Spleen (tissue), 11 donors: ENCODE measurements at regions not wholly inside any gene's neighbourhood (a gene's known extent, or its start where the extent isn't known, plus 50 kb on each side); places are given as distances from the start of the nearest gene placed in this dataset.

Experiments
- DNase-seq: peaks from one replicate; pipeline ENCODE4 v3.0.0-alpha.2; 2020
- H3K27ac ChIP-seq, 8 donors: fragments of 200-600 bp; sonication (generic) in 7 of 8; 1 replicate in 4 of 8; 2 replicates in 4 of 8; pipeline versions ENCODE4 v1.5.0 to v1.8.0; 2016 to 2021; ENCODE audit warnings: inconsistent platforms in 4 of 8, mild to moderate bottlenecking in 4 of 8, moderate library complexity in 1 of 8
- H3K27me3 ChIP-seq, 7 donors: fragments of 200-600 bp; sonication (generic) in 6 of 7; replicated peaks in 1 of 7; 1 replicate in 4 of 7; 2 replicates in 3 of 7; pipeline versions ENCODE4 v1.5.0 to v1.8.0; 2016 to 2021; ENCODE audit warnings: inconsistent platforms in 3 of 7, mild to moderate bottlenecking in 1 of 7
- H3K36me3 ChIP-seq, 6 donors: fragments of 200-600 bp; sonication (generic) in 5 of 6; 1 replicate in 4 of 6; 2 replicates in 2 of 6; pipeline versions ENCODE4 v1.5.0 to v1.8.0; 2016 to 2021; ENCODE audit warnings: inconsistent platforms in 2 of 6
- H3K4me1 ChIP-seq, 6 donors: fragments of 200-600 bp; sonication (generic) in 5 of 6; 1 replicate in 3 of 6; 2 replicates in 3 of 6; pipeline versions ENCODE4 v1.5.0 to v1.8.0; 2016 to 2021; ENCODE audit warnings: inconsistent platforms in 3 of 6
- H3K4me3 ChIP-seq, 8 donors: fragments of 200-600 bp; sonication (generic) in 7 of 8; 1 replicate in 4 of 8; 2 replicates in 4 of 8; pipeline versions ENCODE4 v1.5.0 to v1.8.0; 2016 to 2021; ENCODE audit warnings: inconsistent platforms in 4 of 8, mild to moderate bottlenecking in 4 of 8, moderate library complexity in 2 of 8
- H3K9me3 ChIP-seq, 8 donors: fragments of 200-600 bp; sonication (generic) in 7 of 8; 1 replicate in 4 of 8; 2 replicates in 4 of 8; pipeline versions ENCODE4 v1.5.0 to v1.8.0; 2016 to 2021; ENCODE audit warnings: inconsistent platforms in 4 of 8
- POLR2A ChIP-seq, 3 donors: fragments of 450-650 bp; IDR thresholded peaks; one replicate each; pipeline ENCODE4 v1.5.1; 2017; ENCODE audit warnings: antibody characterized with exemption in 3 of 3, mild to moderate bottlenecking in 1 of 3
- POLR2AphosphoS5 ChIP-seq, 3 donors: sonication (generic); formaldehyde crosslinking; IDR thresholded peaks; one replicate each; pipeline ENCODE4 v1.5.1; 2017; ENCODE audit warnings: antibody characterized with exemption in 3 of 3
- WGBS, 5 donors: extraction: QIAGEN DNeasy Blood & Tissue Kit in 3 of 5; methylation state at CpG; one replicate each; pipeline versions ENCODE4 v1.1.5 to v1.1.7; 2013 to 2018; 5-methylcytosine and 5-hydroxymethylcytosine counted together
- intact Hi-C: fragments of 100-400 bp; cut with DNase I; formaldehyde crosslinking; loops from one replicate; pipeline ENCODE4 v1.15.0; 2023; ENCODE audit warnings: low total_unique reads
- TF ChIP-seq, protein P1 (sequence below), 11 experiments: fragments of 200-600 bp in 7 of 11; fragments of 450-650 bp in 4 of 11; sonication (generic) in 4 of 11; IDR thresholded peaks in 8 of 11; conservative IDR thresholded peaks in 3 of 11; 1 replicate in 7 of 11; 2 replicates in 4 of 11; pipeline versions ENCODE4 v1.4.0 to v1.8.0; 2016 to 2021; ENCODE audit warnings: antibody characterized with exemption in 11 of 11, inconsistent platforms in 4 of 11, mild to moderate bottlenecking in 1 of 11
- donor health status: healthy with polysubstance abuse.
- donor health status: DM: no; HTN: no; CAD: no; lungs with moderate emphysema.
- donor health status: DM: no; HTN: no; CAD: no.
- donor health status: Bipolar disorder and iron deficiency.
- donor health status: healthy.
- donor health status: DM: no; HTN: no; CAD: no.
- donor health status: DM: yes; HTN: yes; CAD: no.

DNA sequence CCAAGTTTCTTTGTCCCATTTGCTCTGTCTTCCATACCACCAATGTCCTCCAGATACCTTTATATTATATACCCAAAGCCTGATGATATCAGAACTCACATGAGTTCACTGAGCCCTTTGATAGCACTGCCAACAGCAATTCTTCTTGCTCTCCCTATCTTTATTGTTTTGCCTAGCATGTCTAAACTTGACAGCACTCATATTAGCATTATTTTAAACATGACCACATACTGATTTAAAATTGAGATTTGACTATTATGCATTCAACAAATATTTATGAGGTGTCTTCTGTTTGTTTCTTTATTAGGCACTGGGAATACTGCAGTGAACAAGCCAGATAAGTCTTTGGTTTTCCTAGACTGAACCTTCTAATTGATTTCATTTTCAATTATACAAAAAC, 587.3 kb upstream of the GCFC2 start:
- intact Hi-C loops, result no loop called here
- H3K36me3 ChIP-seq, result no peaks in the 10 kb centered on the region
- no peaks in the 10 kb centered on the region for H3K9me3 ChIP-seq
- DNase-seq, result no peak
- H3K4me3 ChIP-seq, result no peak overlapping the region
- no peaks in the 10 kb centered on the region for H3K4me1 ChIP-seq
- TF ChIP-seq, protein P1, sequence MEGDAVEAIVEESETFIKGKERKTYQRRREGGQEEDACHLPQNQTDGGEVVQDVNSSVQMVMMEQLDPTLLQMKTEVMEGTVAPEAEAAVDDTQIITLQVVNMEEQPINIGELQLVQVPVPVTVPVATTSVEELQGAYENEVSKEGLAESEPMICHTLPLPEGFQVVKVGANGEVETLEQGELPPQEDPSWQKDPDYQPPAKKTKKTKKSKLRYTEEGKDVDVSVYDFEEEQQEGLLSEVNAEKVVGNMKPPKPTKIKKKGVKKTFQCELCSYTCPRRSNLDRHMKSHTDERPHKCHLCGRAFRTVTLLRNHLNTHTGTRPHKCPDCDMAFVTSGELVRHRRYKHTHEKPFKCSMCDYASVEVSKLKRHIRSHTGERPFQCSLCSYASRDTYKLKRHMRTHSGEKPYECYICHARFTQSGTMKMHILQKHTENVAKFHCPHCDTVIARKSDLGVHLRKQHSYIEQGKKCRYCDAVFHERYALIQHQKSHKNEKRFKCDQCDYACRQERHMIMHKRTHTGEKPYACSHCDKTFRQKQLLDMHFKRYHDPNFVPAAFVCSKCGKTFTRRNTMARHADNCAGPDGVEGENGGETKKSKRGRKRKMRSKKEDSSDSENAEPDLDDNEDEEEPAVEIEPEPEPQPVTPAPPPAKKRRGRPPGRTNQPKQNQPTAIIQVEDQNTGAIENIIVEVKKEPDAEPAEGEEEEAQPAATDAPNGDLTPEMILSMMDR (IDR thresholded peaks at IDR 0.05 in 8 of 11, conservative IDR thresholded peaks at IDR 0.05 in 3 of 11), result no peak
- TF ChIP-seq POLR2A (IDR thresholded peaks at IDR 0.05) (no peak), POLR2AphosphoS5 (IDR thresholded peaks at IDR 0.05) (no peak)
- H3K27me3 ChIP-seq, result no peaks in the 10 kb centered on the region
- H3K27ac ChIP-seq, result no peak overlapping the region

- no peaks in the 10 kb centered on the region for H3K4me1 ChIP-seq
- H3K27ac ChIP-seq, result no peak overlapping the region
- no peak for DNase-seq
- no peak overlapping the region for H3K4me3 ChIP-seq
- no peaks in the 10 kb centered on the region for H3K36me3 ChIP-seq
- no peaks in the 10 kb centered on the region for H3K27me3 ChIP-seq
- WGBS, 5 donors, result 87 to 94% (median 90%) methylated on average over 3 of the region's 3 CpGs
- H3K9me3 ChIP-seq, result no peaks in the 10 kb centered on the region
- TF ChIP-seq, protein P1 (IDR thresholded peaks at IDR 0.05 in 8 of 11, conservative IDR thresholded peaks at IDR 0.05 in 3 of 11), result no peak
- intact Hi-C loops, result no loop called here
These were observed 585.7 kb upstream of the GCFC2 start for GRCh38 chr2:76296438-76296837.

DNA sequence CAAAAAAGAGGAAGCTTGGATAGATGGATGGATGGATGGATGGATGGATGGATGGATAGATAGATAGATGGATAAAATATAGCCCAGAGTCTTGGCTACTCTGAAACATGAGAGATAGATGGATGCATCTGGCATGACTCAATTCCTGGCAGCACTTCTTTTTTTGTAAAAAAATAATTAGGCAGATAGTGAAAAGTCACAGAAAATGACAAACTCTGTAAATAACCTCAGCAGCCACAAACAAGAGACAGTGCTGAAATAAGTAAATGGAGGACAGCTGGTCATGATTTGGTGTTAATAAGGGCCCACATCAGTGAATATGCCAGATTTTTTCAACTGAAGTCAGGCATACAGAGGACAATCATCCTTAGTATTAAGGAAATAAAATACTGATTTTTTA, 585.0 kb upstream of the GCFC2 start:
- TF ChIP-seq, protein P1 (IDR thresholded peaks at IDR 0.05 in 8 of 11, conservative IDR thresholded peaks at IDR 0.05 in 3 of 11), result no peak
- TF ChIP-seq POLR2AphosphoS5 (IDR thresholded peaks at IDR 0.05) (no peak), POLR2A (IDR thresholded peaks at IDR 0.05) (no peak)
- Histone ChIP-seq H3K27ac (no peak overlapping the region), H3K4me3 (no peak overlapping the region), H3K9me3 (no peaks in the 10 kb centered on the region), H3K27me3 (no peaks in the 10 kb centered on the region), H3K36me3 (no peaks in the 10 kb centered on the region), H3K4me1 (no peaks in the 10 kb centered on the region)
- intact Hi-C loops, result no loop called here
- DNase-seq, result no peak

GRCh38 chr2:76288598-76288997, 577.9 kb upstream of the GCFC2 start:
- H3K27me3 ChIP-seq, result no peaks in the 10 kb centered on the region
- no peaks in the 10 kb centered on the region for H3K36me3 ChIP-seq
- TF ChIP-seq POLR2AphosphoS5 (IDR thresholded peaks at IDR 0.05), result no peak
- TF ChIP-seq POLR2A (IDR thresholded peaks at IDR 0.05), result no peak
- TF ChIP-seq, protein P1 (IDR thresholded peaks at IDR 0.05 in 8 of 11, conservative IDR thresholded peaks at IDR 0.05 in 3 of 11), result no peak
- no peak for DNase-seq
- no peak overlapping the region for H3K27ac ChIP-seq
- WGBS, 5 donors, result 37 to 92% (median 80%) methylated on average over 1 of the region's 1 CpG
- no peaks in the 10 kb centered on the region for H3K4me1 ChIP-seq
- no peak overlapping the region for H3K4me3 ChIP-seq
- intact Hi-C loops, result no loop called here
- H3K9me3 ChIP-seq, result no peaks in the 10 kb centered on the region
